ENCODE measurements at regions not wholly inside any gene's neighbourhood (a gene's known extent, or its start where the extent isn't known, plus 50 kb on each side); places are given as distances from the start of the nearest gene placed in this dataset.

DNA sequence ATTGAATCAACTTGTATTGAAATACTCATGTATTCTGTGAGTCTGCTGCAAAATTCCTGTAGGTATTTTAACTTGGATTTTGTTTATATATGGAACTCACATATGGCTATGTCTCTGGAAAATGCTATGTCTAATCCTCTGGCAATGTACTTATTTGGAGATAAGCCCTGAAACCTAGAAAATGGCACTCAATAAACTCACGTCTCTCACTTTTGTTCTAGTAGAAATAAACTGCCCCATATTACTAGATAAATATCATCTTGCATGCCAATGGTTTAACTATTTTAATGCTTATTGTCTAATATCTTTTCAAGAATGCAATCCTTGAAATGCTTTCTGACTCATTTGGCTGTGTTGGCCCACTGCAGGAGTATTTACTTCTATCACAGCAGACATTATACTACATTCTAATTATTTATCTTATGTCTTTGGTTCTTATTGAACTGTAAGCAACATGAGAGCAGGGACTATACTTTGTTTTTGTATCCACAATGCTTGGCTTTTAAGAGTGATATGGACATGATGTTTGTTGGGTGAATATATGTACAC lies 292.2 kb upstream of the RSPO3 start:
- no peak for FAIRE-seq
- TF ChIP-seq POLR2A (IDR thresholded peaks at IDR 0.05; ENCODE audit: low read depth, low read length): no peak

GRCh38 chr6:126831461-126831860 lies 287.0 kb upstream of the RSPO3 start:
- DNase-seq (ENCODE audit: insufficient read length) (no peak), FAIRE-seq (no peak)
- TF ChIP-seq POLR2A (IDR thresholded peaks at IDR 0.05; ENCODE audit: low read depth, low read length) (no peak), TAF1 (IDR thresholded peaks at IDR 0.05; ENCODE audit: borderline replicate concordance, low read depth, low read length) (no peak), POLR2AphosphoS5 (IDR thresholded peaks at IDR 0.05; ENCODE audit: low read depth, low read length) (no peak)

More for the DNA sequence above, 292.2 kb upstream of the RSPO3 start:
- no peak for DNase-seq (ENCODE audit: insufficient read length)

DNA sequence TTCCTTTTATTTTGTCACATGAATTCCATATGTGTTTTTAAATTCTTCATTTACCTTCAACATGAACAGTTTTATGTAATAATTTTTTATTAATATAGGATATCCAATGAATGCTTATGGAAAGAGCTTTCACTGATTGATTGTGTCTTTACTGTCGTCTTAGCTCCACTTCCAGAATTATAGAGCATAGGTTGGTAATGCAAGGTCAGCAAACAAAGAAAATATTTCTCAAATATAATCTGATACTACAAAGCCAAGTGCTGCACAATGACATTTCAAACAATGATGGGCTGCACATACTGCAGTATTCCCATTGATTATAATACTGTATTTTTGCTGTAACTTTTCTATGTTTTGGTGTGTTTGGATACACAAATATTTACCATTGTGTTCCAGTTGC lies 275.7 kb upstream of the RSPO3 start:
- DNase-seq (ENCODE audit: insufficient read length) (no peak), FAIRE-seq (no peak)
- TF ChIP-seq TAF1 (IDR thresholded peaks at IDR 0.05; ENCODE audit: borderline replicate concordance, low read depth, low read length) (no peak), POLR2AphosphoS5 (IDR thresholded peaks at IDR 0.05; ENCODE audit: low read depth, low read length) (no peak), POLR2A (IDR thresholded peaks at IDR 0.05; ENCODE audit: low read depth, low read length) (no peak)

- FAIRE-seq (no peak), DNase-seq (ENCODE audit: insufficient read length) (no peak)
- TF ChIP-seq TAF1 (IDR thresholded peaks at IDR 0.05; ENCODE audit: borderline replicate concordance, low read depth, low read length) (no peak), POLR2AphosphoS5 (IDR thresholded peaks at IDR 0.05; ENCODE audit: low read depth, low read length) (no peak), POLR2A (IDR thresholded peaks at IDR 0.05; ENCODE audit: low read depth, low read length) (no peak)
These were observed 270.4 kb upstream of the RSPO3 start for GRCh38 chr6:126848119-126848518.

- TF ChIP-seq TAF1 (IDR thresholded peaks at IDR 0.05; ENCODE audit: borderline replicate concordance, low read depth, low read length): no peak
- no peak for TF ChIP-seq POLR2A (IDR thresholded peaks at IDR 0.05; ENCODE audit: low read depth, low read length)
- TF ChIP-seq POLR2AphosphoS5 (IDR thresholded peaks at IDR 0.05; ENCODE audit: low read depth, low read length): no peak
- FAIRE-seq (no peak), DNase-seq (ENCODE audit: insufficient read length) (no peak)
These were observed 250.8 kb upstream of the RSPO3 start for GRCh38 chr6:126867641-126868040.

DNA sequence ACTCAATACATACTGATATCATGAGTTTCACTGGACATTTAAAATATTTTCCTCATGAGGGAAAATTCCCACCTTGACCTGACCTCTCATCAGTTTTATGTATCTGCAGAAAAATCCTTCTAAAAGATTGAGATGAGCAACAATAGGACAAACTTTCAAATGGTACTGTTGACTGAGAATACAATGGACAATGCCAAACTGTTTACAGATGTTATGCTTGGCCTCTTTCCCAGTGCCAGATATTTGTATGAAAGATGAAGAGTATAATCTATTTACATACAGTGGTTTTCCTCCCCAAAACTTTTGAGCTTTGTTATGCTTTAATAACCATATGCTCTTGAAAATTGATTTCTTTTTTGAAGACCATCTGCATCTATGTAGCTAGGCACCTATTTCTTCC lies 245.1 kb upstream of the RSPO3 start:
- no peak for DNase-seq (ENCODE audit: insufficient read length)
- TF ChIP-seq POLR2AphosphoS5 (IDR thresholded peaks at IDR 0.05; ENCODE audit: low read depth, low read length): no peak
- no peak for TF ChIP-seq POLR2A (IDR thresholded peaks at IDR 0.05; ENCODE audit: low read depth, low read length)
- no peak for TF ChIP-seq TAF1 (IDR thresholded peaks at IDR 0.05; ENCODE audit: borderline replicate concordance, low read depth, low read length)
- no peak for FAIRE-seq

DNA sequence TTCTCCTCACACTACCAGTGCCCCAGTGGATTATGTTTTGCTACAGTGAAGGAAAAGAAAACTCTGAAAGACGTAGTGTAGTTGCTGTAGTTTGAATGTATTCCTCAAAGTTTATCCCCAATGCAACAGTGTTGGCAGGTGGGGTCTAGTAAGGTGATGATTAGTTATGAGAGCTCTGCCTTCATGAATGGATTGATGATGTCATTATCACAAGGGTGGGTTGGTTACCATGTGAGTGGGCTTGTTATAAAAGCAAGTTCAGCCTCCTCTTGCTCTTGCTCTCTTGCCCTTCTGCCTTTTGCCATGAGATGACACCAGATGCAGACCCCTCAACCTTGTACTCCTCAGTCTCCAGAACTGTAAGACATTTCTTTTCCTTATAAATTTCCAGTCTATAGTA lies 244.7 kb upstream of the RSPO3 start:
- TF ChIP-seq POLR2A (IDR thresholded peaks at IDR 0.05; ENCODE audit: low read depth, low read length) (no peak), TAF1 (IDR thresholded peaks at IDR 0.05; ENCODE audit: borderline replicate concordance, low read depth, low read length) (no peak), POLR2AphosphoS5 (IDR thresholded peaks at IDR 0.05; ENCODE audit: low read depth, low read length) (no peak)
- DNase-seq (ENCODE audit: insufficient read length) (no peak), FAIRE-seq (no peak)

DNA sequence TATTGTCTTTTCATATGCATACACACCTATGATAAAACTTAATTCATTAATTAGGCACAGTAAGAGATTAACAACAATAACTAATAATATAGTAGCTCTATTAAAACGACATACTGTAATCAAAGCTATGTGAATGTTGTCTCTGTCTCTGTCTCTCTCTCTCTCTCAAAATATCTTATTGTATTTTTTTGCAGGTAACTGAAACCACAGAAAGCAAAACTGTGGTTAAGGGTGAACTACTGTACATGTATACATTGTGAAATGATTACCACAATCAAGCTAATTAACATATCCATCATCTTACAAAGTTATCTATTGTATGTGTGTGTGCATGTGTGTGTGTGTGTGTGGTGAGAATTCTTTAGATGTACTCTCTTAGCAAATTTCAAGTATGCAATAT lies 242.0 kb upstream of the RSPO3 start:
- FAIRE-seq: no peak
- no peak for TF ChIP-seq POLR2A (IDR thresholded peaks at IDR 0.05; ENCODE audit: low read depth, low read length)
- TF ChIP-seq POLR2AphosphoS5 (IDR thresholded peaks at IDR 0.05; ENCODE audit: low read depth, low read length): no peak
- no peak for TF ChIP-seq TAF1 (IDR thresholded peaks at IDR 0.05; ENCODE audit: borderline replicate concordance, low read depth, low read length)
- DNase-seq (ENCODE audit: insufficient read length): no peak

DNA sequence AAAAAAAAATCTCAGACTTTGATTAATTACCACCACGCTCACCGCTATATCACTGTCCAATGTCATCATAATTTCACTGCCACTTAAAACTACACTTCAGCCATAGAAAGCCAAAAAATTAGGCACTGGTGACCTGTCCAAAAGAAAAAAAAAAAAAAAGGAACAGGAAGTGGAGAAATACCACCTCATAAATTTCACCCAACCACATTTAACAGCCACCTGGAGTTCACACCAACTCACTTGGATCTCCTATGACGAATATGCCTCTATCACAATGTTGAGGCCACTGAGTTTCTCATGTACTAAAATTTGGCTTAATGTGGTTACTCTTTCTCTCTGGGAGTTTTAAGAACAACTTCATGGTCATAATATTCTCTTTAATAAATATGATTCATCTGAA lies 237.5 kb upstream of the RSPO3 start:
- TF ChIP-seq POLR2A (IDR thresholded peaks at IDR 0.05; ENCODE audit: low read depth, low read length) (no peak), TAF1 (IDR thresholded peaks at IDR 0.05; ENCODE audit: borderline replicate concordance, low read depth, low read length) (no peak), POLR2AphosphoS5 (IDR thresholded peaks at IDR 0.05; ENCODE audit: low read depth, low read length) (no peak)
- DNase-seq (ENCODE audit: insufficient read length) (no peak), FAIRE-seq (no peak)

DNA sequence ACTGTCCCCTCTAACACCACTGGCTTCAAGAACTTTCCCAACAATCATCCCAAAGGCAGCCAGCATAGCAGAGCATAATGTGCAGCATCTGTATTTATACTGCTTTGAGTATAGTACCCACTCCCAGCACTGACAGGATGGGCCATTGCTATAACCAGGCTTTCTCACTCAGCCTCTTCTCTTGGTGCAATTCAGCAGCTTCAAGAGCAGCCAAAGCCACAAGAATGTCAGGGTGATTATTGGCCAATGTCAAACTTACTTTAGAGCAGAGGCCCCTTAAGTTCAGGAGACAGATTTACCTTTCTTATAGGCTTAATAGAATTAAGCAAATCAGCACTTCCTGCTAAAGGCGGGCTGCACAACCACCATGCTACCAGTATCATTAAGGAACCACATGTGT lies 232.4 kb upstream of the RSPO3 start:
- DNase-seq (ENCODE audit: insufficient read length): no peak
- no peak for FAIRE-seq
- TF ChIP-seq POLR2A (IDR thresholded peaks at IDR 0.05; ENCODE audit: low read depth, low read length): no peak
- no peak for TF ChIP-seq TAF1 (IDR thresholded peaks at IDR 0.05; ENCODE audit: borderline replicate concordance, low read depth, low read length)
- TF ChIP-seq POLR2AphosphoS5 (IDR thresholded peaks at IDR 0.05; ENCODE audit: low read depth, low read length): no peak

- no peak for TF ChIP-seq POLR2AphosphoS5 (IDR thresholded peaks at IDR 0.05; ENCODE audit: low read depth, low read length)
- no peak for TF ChIP-seq TAF1 (IDR thresholded peaks at IDR 0.05; ENCODE audit: borderline replicate concordance, low read depth, low read length)
- FAIRE-seq: no peak
- no peak for DNase-seq (ENCODE audit: insufficient read length)
These were observed 229.4 kb upstream of the RSPO3 start for GRCh38 chr6:126888727-126889725.

DNA sequence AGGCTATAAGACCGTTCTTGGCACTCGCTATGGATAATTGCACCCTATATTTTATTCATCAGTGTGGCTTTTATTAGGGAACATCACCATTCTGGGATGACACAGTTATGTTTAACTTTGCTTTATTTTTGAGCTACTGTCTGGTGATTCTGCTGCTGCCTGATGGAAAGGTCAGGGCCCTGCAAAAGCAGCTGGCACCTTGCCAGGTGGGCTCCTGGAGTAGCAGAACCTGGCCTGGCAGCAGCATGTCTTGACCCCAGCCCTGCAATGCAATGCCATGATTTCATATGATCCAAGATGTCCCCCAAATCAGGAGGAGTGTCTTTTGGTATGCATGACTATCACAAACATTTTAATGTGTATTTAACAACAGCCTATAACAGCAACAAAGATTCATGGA lies 228.4 kb upstream of the RSPO3 start:
- DNase-seq (ENCODE audit: insufficient read length) (no peak), FAIRE-seq (no peak)
- TF ChIP-seq POLR2A (IDR thresholded peaks at IDR 0.05; ENCODE audit: low read depth, low read length): no peak
- TF ChIP-seq TAF1 (IDR thresholded peaks at IDR 0.05; ENCODE audit: borderline replicate concordance, low read depth, low read length): no peak
- no peak for TF ChIP-seq POLR2AphosphoS5 (IDR thresholded peaks at IDR 0.05; ENCODE audit: low read depth, low read length)
